ENCODE measurements at regions not wholly inside any gene's neighbourhood (a gene's known extent, or its start where the extent isn't known, plus 50 kb on each side); places are given as distances from the start of the nearest gene placed in this dataset.

DNA sequence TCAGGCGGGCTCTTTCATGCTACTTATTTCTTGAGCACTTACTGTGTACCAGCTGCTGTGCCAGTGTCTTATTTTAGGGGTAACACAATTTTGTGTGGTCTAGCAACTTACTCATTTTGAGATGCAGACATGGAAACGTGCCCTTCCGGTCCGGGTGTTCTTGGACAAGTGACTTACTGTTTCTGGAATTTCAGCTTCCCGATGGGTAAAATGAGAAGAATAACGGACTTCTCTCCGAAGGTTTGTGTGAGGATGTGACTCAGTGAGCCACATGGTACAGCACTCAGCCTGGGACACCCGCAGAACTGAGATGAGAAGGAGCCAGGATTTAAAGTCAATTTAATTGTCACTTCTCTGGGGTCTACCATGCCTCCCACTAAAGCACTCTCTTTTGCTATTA is 114.5 kb upstream of the SYT13 start:
- TF ChIP-seq, protein P1, sequence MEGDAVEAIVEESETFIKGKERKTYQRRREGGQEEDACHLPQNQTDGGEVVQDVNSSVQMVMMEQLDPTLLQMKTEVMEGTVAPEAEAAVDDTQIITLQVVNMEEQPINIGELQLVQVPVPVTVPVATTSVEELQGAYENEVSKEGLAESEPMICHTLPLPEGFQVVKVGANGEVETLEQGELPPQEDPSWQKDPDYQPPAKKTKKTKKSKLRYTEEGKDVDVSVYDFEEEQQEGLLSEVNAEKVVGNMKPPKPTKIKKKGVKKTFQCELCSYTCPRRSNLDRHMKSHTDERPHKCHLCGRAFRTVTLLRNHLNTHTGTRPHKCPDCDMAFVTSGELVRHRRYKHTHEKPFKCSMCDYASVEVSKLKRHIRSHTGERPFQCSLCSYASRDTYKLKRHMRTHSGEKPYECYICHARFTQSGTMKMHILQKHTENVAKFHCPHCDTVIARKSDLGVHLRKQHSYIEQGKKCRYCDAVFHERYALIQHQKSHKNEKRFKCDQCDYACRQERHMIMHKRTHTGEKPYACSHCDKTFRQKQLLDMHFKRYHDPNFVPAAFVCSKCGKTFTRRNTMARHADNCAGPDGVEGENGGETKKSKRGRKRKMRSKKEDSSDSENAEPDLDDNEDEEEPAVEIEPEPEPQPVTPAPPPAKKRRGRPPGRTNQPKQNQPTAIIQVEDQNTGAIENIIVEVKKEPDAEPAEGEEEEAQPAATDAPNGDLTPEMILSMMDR (IDR thresholded peaks at IDR 0.05) = no peak
- TF ChIP-seq POLR2A (IDR thresholded peaks at IDR 0.05) = no peak

Measured in body of pancreas (tissue), 4 donors.